ENCODE measurements at regions not wholly inside any gene's neighbourhood (a gene's known extent, or its start where the extent isn't known, plus 50 kb on each side); places are given as distances from the start of the nearest gene placed in this dataset.
"Not testable (repeated sequence)": the region's sequence is repeated elsewhere in the genome, so short reads cannot be mapped to it uniquely, and the experiment has no call there.

DNA sequence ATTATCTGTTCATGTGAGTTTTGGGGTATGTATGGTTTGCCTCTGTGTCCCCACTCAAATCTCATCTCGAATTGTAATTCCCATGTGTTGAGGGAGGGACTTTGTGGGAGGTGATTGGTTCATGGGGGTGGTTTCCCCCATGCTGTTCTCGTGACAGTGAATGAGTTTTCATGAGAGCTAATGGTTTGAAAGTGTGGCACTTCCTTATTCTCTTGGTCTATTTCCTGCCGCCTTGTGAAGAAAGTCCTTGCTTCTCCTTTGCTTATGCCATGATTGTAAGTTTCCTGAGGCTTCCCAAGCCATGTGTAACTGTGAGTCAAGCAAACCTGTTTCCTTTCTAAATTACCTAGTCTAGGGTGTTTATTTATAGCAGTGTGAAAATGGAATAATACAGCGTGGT, 128.1 kb upstream of the HS3ST4 start:
- ATAC-seq (no peak), FAIRE-seq (no peak), DNase-seq (ENCODE audit: low read depth in 1 of 2, low spot score in 1 of 2) (no peak)
- Histone ChIP-seq H3K4me3 (no peak overlapping the region), H3K4me2 (no peak overlapping the region), H3K4me1 (no peaks in the 10 kb centered on the region), H3K9me3 (no peaks in the 10 kb centered on the region), H3K27ac (no peak overlapping the region)
- ChIA-PET CTCF (interaction anchor here (0.7 kb wide), 1 partner anchor 1322 kb away, joined by 3 read pairs; no protein-coding TSS in a partner anchor), POLR2A (no interaction called here)
- TF ChIP-seq PHF8 (IDR thresholded peaks at IDR 0.05; ENCODE audit: borderline replicate concordance, low read depth): no peak
- TF ChIP-seq ZNF302 (CRISPR knock-in tag; IDR thresholded peaks at IDR 0.05): no peak
- TF ChIP-seq KDM5A (IDR thresholded peaks at IDR 0.05): no peak
- no peak for TF ChIP-seq NPAS2 (CRISPR knock-in tag; IDR thresholded peaks at IDR 0.05; ENCODE audit: borderline replicate concordance)
- TF ChIP-seq HEYL (CRISPR knock-in tag; IDR thresholded peaks at IDR 0.05): no peak
- TF ChIP-seq, protein P1, sequence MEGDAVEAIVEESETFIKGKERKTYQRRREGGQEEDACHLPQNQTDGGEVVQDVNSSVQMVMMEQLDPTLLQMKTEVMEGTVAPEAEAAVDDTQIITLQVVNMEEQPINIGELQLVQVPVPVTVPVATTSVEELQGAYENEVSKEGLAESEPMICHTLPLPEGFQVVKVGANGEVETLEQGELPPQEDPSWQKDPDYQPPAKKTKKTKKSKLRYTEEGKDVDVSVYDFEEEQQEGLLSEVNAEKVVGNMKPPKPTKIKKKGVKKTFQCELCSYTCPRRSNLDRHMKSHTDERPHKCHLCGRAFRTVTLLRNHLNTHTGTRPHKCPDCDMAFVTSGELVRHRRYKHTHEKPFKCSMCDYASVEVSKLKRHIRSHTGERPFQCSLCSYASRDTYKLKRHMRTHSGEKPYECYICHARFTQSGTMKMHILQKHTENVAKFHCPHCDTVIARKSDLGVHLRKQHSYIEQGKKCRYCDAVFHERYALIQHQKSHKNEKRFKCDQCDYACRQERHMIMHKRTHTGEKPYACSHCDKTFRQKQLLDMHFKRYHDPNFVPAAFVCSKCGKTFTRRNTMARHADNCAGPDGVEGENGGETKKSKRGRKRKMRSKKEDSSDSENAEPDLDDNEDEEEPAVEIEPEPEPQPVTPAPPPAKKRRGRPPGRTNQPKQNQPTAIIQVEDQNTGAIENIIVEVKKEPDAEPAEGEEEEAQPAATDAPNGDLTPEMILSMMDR (IDR thresholded peaks at IDR 0.05): no peak
- no peak for TF ChIP-seq FOSL2 (IDR thresholded peaks at IDR 0.05)
- TF ChIP-seq FOSL2 (CRISPR knock-in tag; IDR thresholded peaks at IDR 0.05): no peak
- no peak for TF ChIP-seq BHLHE40 (IDR thresholded peaks at IDR 0.05; ENCODE audit: low read depth, low read length)
- TF ChIP-seq HDAC2 (IDR thresholded peaks at IDR 0.05): no peak
- TF ChIP-seq TFCP2L1 (CRISPR knock-in tag; IDR thresholded peaks at IDR 0.05): no peak
- TF ChIP-seq, protein P2, sequence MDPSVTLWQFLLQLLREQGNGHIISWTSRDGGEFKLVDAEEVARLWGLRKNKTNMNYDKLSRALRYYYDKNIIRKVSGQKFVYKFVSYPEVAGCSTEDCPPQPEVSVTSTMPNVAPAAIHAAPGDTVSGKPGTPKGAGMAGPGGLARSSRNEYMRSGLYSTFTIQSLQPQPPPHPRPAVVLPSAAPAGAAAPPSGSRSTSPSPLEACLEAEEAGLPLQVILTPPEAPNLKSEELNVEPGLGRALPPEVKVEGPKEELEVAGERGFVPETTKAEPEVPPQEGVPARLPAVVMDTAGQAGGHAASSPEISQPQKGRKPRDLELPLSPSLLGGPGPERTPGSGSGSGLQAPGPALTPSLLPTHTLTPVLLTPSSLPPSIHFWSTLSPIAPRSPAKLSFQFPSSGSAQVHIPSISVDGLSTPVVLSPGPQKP (IDR thresholded peaks at IDR 0.05; ENCODE audit: low read depth, low read length): no peak
- TF ChIP-seq, protein P3, sequence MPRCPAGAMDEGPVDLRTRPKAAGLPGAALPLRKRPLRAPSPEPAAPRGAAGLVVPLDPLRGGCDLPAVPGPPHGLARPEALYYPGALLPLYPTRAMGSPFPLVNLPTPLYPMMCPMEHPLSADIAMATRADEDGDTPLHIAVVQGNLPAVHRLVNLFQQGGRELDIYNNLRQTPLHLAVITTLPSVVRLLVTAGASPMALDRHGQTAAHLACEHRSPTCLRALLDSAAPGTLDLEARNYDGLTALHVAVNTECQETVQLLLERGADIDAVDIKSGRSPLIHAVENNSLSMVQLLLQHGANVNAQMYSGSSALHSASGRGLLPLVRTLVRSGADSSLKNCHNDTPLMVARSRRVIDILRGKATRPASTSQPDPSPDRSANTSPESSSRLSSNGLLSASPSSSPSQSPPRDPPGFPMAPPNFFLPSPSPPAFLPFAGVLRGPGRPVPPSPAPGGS (IDR thresholded peaks at IDR 0.05): no peak
- TF ChIP-seq FOXS1 (CRISPR knock-in tag; IDR thresholded peaks at IDR 0.05): no peak
- no peak for TF ChIP-seq GATA3 (IDR thresholded peaks at IDR 0.05; ENCODE audit: borderline replicate concordance)
- no peak for TF ChIP-seq NFE2L2 (conservative IDR thresholded peaks at IDR 0.05; ENCODE audit: low read length)
- TF ChIP-seq, protein P4, sequence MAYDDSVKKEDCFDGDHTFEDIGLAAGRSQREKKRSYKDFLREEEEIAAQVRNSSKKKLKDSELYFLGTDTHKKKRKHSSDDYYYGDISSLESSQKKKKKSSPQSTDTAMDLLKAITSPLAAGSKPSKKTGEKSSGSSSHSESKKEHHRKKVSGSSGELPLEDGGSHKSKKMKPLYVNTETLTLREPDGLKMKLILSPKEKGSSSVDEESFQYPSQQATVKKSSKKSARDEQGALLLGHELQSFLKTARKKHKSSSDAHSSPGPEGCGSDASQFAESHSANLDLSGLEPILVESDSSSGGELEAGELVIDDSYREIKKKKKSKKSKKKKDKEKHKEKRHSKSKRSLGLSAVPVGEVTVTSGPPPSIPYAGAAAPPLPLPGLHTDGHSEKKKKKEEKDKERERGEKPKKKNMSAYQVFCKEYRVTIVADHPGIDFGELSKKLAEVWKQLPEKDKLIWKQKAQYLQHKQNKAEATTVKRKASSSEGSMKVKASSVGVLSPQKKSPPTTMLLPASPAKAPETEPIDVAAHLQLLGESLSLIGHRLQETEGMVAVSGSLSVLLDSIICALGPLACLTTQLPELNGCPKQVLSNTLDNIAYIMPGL (CRISPR knock-in tag; IDR thresholded peaks at IDR 0.05; ENCODE audit: borderline replicate concordance): no peak
- TF ChIP-seq, protein P5, sequence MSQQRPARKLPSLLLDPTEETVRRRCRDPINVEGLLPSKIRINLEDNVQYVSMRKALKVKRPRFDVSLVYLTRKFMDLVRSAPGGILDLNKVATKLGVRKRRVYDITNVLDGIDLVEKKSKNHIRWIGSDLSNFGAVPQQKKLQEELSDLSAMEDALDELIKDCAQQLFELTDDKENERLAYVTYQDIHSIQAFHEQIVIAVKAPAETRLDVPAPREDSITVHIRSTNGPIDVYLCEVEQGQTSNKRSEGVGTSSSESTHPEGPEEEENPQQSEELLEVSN (IDR thresholded peaks at IDR 0.05; ENCODE audit: borderline replicate concordance, low read depth): no peak
- TF ChIP-seq RAD21 (conservative IDR thresholded peaks at IDR 0.05 in 1 of 2, IDR thresholded peaks at IDR 0.05 in 1 of 2): no peak
- TF ChIP-seq SMC3 (IDR thresholded peaks at IDR 0.05): no peak
- WGBS (ENCODE audit: missing lambda C conversion rate): 23% methylated on average over 4 of the region's 4 CpGs

DNA sequence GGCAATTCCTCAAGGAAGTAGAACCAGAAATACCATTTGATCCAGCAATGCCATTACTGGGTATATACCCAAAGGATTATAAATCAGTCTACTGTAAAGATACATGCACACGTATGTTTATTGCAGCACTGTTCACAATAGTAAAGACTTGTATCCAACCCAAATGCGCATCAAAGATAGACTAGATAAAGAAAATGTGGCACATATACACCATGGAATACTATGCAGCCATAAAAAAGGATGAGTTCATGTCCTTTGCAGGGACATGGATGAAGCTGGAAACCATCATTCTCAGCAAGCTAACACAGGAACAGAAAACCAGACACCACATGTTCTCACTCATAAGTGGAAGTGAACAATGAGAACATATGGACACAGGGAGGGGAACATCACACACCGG, 130.0 kb upstream of the HS3ST4 start:
- DNase-seq (ENCODE audit: low read depth in 1 of 2, low spot score in 1 of 2); H3K4me1 ChIP-seq; FAIRE-seq; POLR2A ChIA-PET; H3K4me3 ChIP-seq; H3K4me2 ChIP-seq; ATAC-seq; H3K9me3 ChIP-seq; H3K27ac ChIP-seq; CTCF ChIA-PET: not testable (repeated sequence)
- 24% methylated on average over 3 of the region's 3 CpGs for WGBS (ENCODE audit: missing lambda C conversion rate)

DNA sequence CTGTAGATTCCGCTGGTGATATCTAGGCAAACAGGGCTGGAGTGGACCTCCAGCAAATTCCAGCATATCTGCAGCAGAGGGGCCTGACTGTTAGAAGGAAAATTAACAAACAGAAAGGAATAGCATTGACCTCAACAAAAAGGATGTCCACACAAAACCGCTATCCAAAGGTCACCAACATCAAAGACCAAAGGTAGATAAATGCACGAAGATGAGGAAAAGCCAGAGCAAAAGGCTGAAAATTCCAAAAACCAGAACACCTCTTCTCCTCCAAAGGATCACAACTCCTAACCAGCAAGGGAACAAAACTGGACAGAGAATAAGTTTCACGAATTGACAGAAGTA, 134.8 kb upstream of the HS3ST4 start:
- H3K4me3 ChIP-seq; POLR2A ChIA-PET; DNase-seq (ENCODE audit: low read depth in 1 of 2, low spot score in 1 of 2); ATAC-seq; H3K27ac ChIP-seq; H3K9me3 ChIP-seq; CTCF ChIA-PET; H3K4me2 ChIP-seq; FAIRE-seq; H3K4me1 ChIP-seq: not testable (repeated sequence)
- whole genome bisulfite sequencing (ENCODE audit: missing lambda C conversion rate): 5% methylated on average over 4 of the region's 4 CpGs

DNA sequence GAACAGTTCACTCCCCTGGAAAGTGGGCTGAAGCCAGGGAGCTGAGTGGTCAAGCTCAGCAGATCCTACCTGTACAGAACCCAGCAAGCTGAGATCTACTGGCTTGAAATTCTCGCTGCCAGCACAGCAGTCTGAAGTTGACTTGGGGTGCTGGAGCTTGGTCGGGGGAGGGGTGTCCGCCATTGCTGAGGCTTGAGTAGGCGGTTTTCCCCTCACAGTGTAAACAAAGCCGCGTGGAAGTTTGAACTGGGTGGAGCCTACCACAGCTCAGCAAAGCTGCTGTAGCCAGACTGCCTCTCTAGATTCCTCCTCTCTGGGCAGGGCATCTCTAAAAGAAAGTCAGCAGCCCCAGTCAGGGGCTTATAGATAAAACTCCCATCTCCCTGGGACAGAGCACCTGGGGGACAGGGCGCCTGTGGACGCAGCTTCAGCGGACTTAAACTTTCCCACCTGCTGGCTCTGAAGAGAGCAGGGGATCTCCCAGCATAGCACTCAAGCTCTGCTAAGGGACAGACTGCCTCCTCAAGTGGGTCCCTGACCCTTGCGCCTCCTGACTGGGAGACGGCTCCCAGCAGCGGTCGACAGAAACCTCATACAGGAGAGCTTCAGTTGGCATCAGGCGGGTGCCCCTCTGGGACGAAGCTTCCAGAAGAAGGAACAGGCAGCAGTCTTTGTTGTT, 135.3 kb upstream of the HS3ST4 start:
- POLR2A ChIA-PET; FAIRE-seq; CTCF ChIA-PET; H3K4me1 ChIP-seq; H3K27ac ChIP-seq; DNase-seq (ENCODE audit: low read depth in 1 of 2, low spot score in 1 of 2); H3K4me3 ChIP-seq; ATAC-seq; H3K9me3 ChIP-seq: not testable (repeated sequence)
- 28% methylated on average over 9 of the region's 15 CpGs for WGBS (ENCODE audit: missing lambda C conversion rate)
- H3K4me2 ChIP-seq: peak overlapping the region; percentile 36; the same call in 2 of the 3 replicates
